Activated T-cell treated with anti-CD3 and anti-CD28 coated beads for 24 hours (primary cell): ENCODE measurements at regions not wholly inside any gene's neighbourhood (a gene's known extent, or its start where the extent isn't known, plus 50 kb on each side); places are given as distances from the start of the nearest gene placed in this dataset.
"Not testable (repeated sequence)": the region's sequence is repeated elsewhere in the genome, so short reads cannot be mapped to it uniquely, and the experiment has no call there.

Source experiments
- DNase-seq: peaks from one replicate; pipeline ENCODE4 v3.0.0-alpha.2; 2020; ENCODE audit warnings: low read depth

GRCh38 chr5:19064094-19064493, 923.9 kb downstream of the CDH18 start:
- no peak for DNase-seq

GRCh38 chr5:19067741-19068140, 920.3 kb downstream of the CDH18 start:
- no peak for DNase-seq

GRCh38 chr5:19098434-19098833, 889.6 kb downstream of the CDH18 start:
- no peak for DNase-seq

GRCh38 chr5:19099195-19099594, 888.8 kb downstream of the CDH18 start:
- no peak for DNase-seq

- no peak for DNase-seq
These were observed 883.1 kb downstream of the CDH18 start for GRCh38 chr5:19104948-19105347.

GRCh38 chr5:19122923-19123322, 865.1 kb downstream of the CDH18 start:
- no peak for DNase-seq

- no peak for DNase-seq
These were observed 861.9 kb downstream of the CDH18 start for GRCh38 chr5:19125956-19126713.

- no peak for DNase-seq
These were observed 847.7 kb downstream of the CDH18 start for GRCh38 chr5:19140276-19140675.

- not testable (repeated sequence) for DNase-seq
These were observed 846.0 kb downstream of the CDH18 start for GRCh38 chr5:19141937-19142524.

GRCh38 chr5:19142713-19143414, 845.1 kb downstream of the CDH18 start:
- not testable (repeated sequence) for DNase-seq

GRCh38 chr5:19143935-19144334, 844.1 kb downstream of the CDH18 start:
- no peak for DNase-seq

- DNase-seq: no peak
These were observed 818.6 kb downstream of the CDH18 start for GRCh38 chr5:19169426-19169825.

- no peak for DNase-seq
These were observed 815.0 kb downstream of the CDH18 start for GRCh38 chr5:19172926-19173470.

- DNase-seq: no peak
These were observed 812.0 kb downstream of the CDH18 start for GRCh38 chr5:19175776-19176570.

GRCh38 chr5:19179571-19179970, 808.4 kb downstream of the CDH18 start:
- no peak for DNase-seq

GRCh38 chr5:19189176-19189575, 798.8 kb downstream of the CDH18 start:
- DNase-seq: no peak

GRCh38 chr5:19193631-19194030, 794.4 kb downstream of the CDH18 start:
- DNase-seq: no peak

- no peak for DNase-seq
These were observed 791.4 kb downstream of the CDH18 start for GRCh38 chr5:19196631-19197030.

GRCh38 chr5:19200251-19200650, 787.7 kb downstream of the CDH18 start:
- DNase-seq: no peak

- no peak for DNase-seq
These were observed 779.6 kb downstream of the CDH18 start for GRCh38 chr5:19208397-19208796.

- DNase-seq: no peak
These were observed 777.1 kb downstream of the CDH18 start for GRCh38 chr5:19210886-19211285.

- DNase-seq: no peak
These were observed 758.7 kb downstream of the CDH18 start for GRCh38 chr5:19229179-19229835.
